ENCODE measurements at regions not wholly inside any gene's neighbourhood (a gene's known extent, or its start where the extent isn't known, plus 50 kb on each side); places are given as distances from the start of the nearest gene placed in this dataset.

GRCh38 chr4:129422277-129422676, 326.3 kb downstream of the C4orf33 start:
- no peak for DNase-seq

DNA sequence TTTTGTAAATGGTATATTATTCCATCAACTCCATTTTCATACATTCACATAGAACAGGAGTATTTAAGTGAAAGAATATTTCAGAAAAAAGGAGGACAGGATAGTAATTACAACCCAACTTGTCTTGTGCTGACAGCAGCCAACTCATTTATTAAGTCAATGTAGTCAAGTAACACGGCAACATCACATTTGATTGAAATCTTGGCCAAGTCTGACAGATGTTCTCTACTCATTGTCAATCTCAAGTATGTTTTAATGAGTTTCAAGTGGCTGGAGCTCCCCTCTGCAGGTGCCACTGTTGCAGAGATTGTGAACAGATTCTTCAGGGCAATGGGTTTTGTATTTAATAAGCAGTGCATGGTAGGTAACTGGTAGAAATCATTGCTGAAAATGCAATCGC, 332.5 kb downstream of the C4orf33 start:
- DNase-seq, result no peak

GRCh38 chr4:129429581-129430320, 333.8 kb downstream of the C4orf33 start:
- no peak for DNase-seq

DNA sequence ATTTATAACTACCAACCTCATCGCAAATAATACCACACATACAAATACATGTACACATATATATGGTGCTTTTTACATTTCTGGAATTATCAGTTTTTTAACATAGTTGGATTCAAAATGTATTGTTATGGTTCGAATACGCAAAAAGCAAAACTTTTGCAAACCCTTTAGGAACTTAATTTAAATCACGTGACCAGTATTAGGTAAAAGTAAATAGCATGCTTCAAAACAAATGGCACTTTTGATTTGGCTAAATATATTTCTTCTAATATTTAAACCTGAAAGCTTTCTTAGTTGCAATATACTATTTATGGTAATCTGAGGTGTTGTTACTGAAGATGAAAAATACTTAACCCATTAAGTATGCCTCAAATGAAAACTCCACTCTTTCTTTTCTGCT, 341.4 kb downstream of the C4orf33 start:
- no peak for DNase-seq

- no peak for DNase-seq
Observed at GRCh38 chr4:129438456-129438981, 342.6 kb downstream of the C4orf33 start.

- DNase-seq, result no peak
Observed at GRCh38 chr4:129446074-129446473, 350.1 kb downstream of the C4orf33 start.

DNA sequence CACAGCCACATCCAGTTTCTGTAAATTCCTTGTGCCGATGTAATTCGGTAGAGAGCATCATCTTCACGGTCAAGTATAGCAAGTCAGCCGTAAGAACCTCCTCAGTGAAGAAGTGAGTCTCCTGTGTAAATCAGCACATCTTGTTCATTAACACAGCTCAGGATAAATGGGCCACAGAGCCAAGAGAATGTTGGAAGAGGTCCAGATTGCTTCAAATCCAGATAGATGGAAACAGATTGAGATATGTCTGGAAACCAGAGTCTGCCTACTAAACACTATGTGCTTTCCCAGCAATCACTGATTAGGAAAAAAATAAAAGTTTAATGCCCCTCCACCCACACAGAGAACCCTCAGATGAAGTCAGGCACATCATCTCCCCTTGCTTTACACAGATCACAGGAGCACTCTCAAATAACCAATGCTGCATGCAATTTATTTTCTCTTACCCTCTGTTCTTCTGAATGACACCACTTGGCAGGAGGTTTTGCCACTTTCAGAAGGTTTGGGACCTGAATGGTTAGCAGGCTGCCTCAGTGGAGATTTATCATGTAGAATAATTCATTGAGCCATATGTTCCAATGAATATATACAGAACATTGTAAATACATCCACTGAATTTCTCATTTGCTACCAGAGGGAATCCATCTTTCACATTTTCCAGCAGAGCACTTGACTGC, 357.7 kb downstream of the C4orf33 start:
- no peak for DNase-seq

DNA sequence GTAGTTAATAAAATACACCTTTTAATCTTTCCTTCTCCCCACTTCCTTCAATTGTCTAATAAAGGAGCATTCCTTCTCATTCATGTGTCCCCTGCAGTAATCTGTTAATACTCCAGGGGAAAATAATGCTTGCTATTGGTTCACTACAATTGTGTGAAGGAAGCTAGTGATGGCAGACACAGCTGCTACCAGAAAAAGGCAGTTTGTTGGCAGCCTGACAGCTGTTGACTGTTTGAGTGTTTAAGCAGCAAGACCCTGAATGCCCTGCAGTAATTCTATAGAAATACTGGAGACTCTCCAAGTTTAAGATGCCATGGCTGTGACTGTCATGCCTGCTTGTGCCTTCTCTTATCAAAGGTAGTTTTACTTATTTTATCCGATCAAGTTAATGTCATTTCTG, 359.5 kb downstream of the C4orf33 start:
- DNase-seq, result no peak

DNA sequence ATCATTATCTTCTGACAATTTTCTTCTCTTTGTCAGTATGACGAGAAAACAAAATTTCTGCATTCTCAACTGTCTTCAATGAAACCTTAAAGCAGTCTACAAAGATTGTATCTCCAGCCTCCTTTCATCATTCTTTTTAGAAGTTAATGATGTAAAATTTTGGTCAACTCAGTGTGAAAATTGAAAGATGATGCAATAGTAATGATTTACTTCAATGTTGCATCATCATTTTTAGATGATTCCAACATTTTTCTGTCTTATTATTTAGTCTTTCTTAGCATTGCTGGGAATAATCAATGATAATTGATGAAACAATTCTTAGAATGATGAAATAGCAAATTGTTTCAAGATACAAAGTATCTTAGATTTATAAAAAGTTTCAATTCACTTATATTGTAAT, 372.7 kb downstream of the C4orf33 start:
- no peak for DNase-seq

- DNase-seq, result no peak
Observed at GRCh38 chr4:129474698-129475097, 378.7 kb downstream of the C4orf33 start.

- no peak for DNase-seq
Observed at GRCh38 chr4:129481107-129481506, 385.2 kb downstream of the C4orf33 start.

- no peak for DNase-seq
Observed at GRCh38 chr4:129488427-129488826, 392.5 kb downstream of the C4orf33 start.

GRCh38 chr4:129490516-129490915, 394.6 kb downstream of the C4orf33 start:
- DNase-seq, result no peak

- DNase-seq, result no peak
Observed at GRCh38 chr4:129498626-129499025, 402.7 kb downstream of the C4orf33 start.

- no peak for DNase-seq
Observed at GRCh38 chr4:129514852-129515251, 418.9 kb downstream of the C4orf33 start.

DNA sequence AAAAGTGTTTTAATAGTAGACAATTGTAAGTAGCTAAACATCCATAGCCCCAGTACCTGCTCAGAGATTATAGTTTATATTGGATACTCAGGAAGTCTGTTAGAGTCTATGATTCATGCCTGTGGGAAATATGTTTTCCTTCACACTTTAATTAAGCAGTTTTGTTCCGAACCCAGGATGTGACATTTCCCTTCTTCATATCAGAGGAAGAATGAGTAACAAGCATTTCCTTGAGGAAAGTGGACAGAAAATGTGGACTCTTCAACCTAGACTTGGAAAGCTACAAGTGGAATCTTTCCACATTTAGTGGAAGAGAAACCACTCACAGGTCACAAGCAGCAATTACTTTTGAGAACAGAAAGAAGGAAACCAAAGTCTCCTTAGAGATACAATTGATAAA, 419.4 kb downstream of the C4orf33 start:
- DNase-seq, result no peak

DNA sequence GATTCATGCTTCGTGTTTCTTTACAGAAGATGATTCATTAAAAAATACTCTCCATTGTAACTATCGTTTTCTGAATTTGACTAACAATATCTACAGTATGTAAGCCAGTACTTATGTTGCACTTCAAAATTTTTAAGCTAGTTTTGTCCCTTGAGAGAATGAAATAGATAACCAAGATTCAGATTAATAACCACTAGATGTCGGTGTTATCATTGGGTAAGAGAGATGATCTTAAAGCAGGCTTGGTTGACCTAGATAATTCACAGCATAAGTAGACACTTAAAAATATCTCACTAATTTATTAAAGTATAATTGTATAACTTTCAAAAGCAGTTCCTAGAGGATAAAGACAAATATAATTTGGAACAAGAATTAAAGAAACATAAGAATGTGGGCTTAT, 430.9 kb downstream of the C4orf33 start:
- DNase-seq, result no peak

- DNase-seq, result no peak
Observed at GRCh38 chr4:129531253-129531652, 435.3 kb downstream of the C4orf33 start.

DNA sequence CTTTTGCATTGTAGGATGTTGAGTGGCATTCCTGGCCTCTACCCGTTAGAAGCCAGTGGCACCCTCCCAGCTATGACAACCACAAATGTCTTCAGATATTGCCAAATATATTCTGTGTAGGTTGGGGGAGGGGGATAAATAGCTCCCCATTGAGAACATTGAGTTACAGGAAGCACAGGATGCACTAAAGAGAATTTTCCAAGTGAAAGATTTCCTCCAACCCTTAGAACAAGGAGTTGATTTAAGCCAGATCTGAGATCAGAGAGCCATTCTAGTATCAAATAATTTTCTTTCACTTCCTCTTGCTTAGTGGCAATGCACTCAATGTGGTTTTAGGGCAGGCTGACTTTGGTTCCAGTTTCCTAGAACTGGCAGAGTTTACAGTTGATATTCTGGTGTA, 436.6 kb downstream of the C4orf33 start:
- no peak for DNase-seq

DNA sequence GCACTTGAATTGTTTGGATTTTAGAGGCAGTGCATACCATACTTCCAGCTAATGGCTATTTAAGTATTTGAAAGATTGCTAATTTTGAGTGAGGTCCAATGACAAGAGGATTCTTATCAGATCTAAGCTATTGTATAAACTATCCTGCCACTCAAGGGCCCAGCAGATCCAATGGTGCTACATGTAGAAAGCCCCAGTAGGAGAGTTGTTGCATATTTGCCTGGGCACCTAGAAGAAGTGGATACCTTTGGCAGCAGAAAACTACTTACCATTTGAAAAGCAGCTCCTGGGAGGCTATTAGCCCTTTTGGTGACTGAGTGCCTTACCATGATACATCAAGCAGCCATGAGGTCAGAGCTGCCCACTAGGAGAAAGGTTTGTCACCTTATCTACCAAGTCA, 447.3 kb downstream of the C4orf33 start:
- DNase-seq, result no peak

- DNase-seq, result no peak
Observed at GRCh38 chr4:129545599-129546278, 449.8 kb downstream of the C4orf33 start.

- DNase-seq, result no peak
Observed at GRCh38 chr4:129546531-129546930, 450.6 kb downstream of the C4orf33 start.

- DNase-seq, result no peak
Observed at GRCh38 chr4:129550281-129550785, 454.4 kb downstream of the C4orf33 start.

DNA sequence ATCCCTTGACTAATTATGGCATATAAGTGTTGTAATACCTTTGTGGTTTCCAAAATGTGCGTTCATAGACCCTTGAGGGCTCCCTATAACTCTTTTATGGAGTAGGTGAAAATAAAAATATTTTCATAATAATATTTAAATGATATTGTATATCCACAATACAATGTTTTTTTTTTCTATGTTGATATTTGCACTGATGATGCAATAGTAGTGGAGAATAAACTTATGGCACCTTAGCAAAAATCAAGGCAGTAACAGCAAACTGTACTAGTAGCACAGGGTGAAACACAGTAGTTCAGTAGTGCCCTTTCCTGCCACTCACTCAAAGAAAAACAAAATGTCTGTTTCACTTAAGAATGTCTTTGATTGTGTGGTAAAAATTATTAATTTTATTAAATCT, 465.3 kb downstream of the C4orf33 start:
- no peak for DNase-seq
